K562 (cell line): ENCODE measurements at regions not wholly inside any gene's neighbourhood (a gene's known extent, or its start where the extent isn't known, plus 50 kb on each side); places are given as distances from the start of the nearest gene placed in this dataset.
A peak's percentile ranks its signal among the peaks of the same experiment; 100 is the strongest.

Source experiments
- ATAC-seq: fragments of 200-7000 bp; cut with Tn5 transposase; 3 replicates; pipeline ENCODE4 v1.9.1; 2020; ENCODE audit warnings: moderate library complexity
- BruUV-seq: library from RNA; stranded (reverse); fragments of 400-500 nt; replicated peaks from 2 replicates; lab custom pipeline; 2021; lab: Mats Ljungman, UMichigan
- CTCF ChIA-PET: fragments of 300-600 bp; formaldehyde crosslinking; extraction: SDS; loops from one replicate; lab custom pipeline; 2021; ENCODE audit warnings: low intra/inter-chr PET ratio; lab: Yijun Ruan, JAX
- POLR2A ChIA-PET: fragments of 300-600, 350-650 bp; sonication (Branson Sonifier 250); formaldehyde crosslinking; extraction: SDS; loops from one replicate; lab custom pipeline; 2021; ENCODE audit warnings: antibody characterized with exemption, inconsistent platforms; lab: Yijun Ruan, JAX
- DNase-seq, 4 experiments: peaks; one replicate each; pipeline versions ENCODE4 v3.0.0 to v3.0.0-alpha.2; 2011 to 2018; ENCODE audit warnings: low spot score in 3 of 4, mixed read lengths in 3 of 4; ENCODE audit errors: extremely low read depth in 1 of 4
- FAIRE-seq: peaks from 2 replicates; lab custom pipeline; 2011; peaks lifted over from hg19 to GRCh38; lab: Jason Lieb, UNC
- H2AFZ ChIP-seq: 2 replicates; pipeline ENCODE4 v1.6.0; 2011; ENCODE audit warnings: low read depth, low read length, control low read depth, inconsistent platforms
- H3K27ac ChIP-seq: fragments of 200-600 bp; 3 replicates; pipeline ENCODE4 v1.8.0; 2011; ENCODE audit warnings: low read depth, mild to moderate bottlenecking, control low read depth, inconsistent platforms, low read length, moderate library complexity, mixed read lengths; ENCODE audit errors: extremely low read depth
- H3K27me3 ChIP-seq, 2 experiments: fragments of 300-600 bp in 1 of 2; 2 replicates in 1 of 2; 3 replicates in 1 of 2; pipeline versions ENCODE4 v1.6.0 to v1.8.0; 2011; ENCODE audit warnings: inconsistent platforms in 2 of 2, low read length in 2 of 2, mild to moderate bottlenecking in 1 of 2, mixed read lengths in 1 of 2, moderate library complexity in 1 of 2; ENCODE audit not compliant: control insufficient read depth in 2 of 2, insufficient read depth in 2 of 2
- H3K36me3 ChIP-seq: fragments of 300-600 bp; 3 replicates; pipeline ENCODE4 v1.8.0; 2011; ENCODE audit warnings: mild to moderate bottlenecking, low read length, inconsistent platforms; ENCODE audit not compliant: control insufficient read depth, insufficient read depth
- H3K4me1 ChIP-seq, 2 experiments: fragments of 200-600 bp in 1 of 2; replicated peaks in 1 of 2; 2 replicates in 1 of 2; 3 replicates in 1 of 2; pipeline versions ENCODE4 v1.5.1 to v1.8.0; 2011; ENCODE audit warnings: inconsistent platforms in 2 of 2, low read length in 2 of 2, mild to moderate bottlenecking in 1 of 2, mixed read lengths in 1 of 2, moderate library complexity in 1 of 2; ENCODE audit not compliant: control insufficient read depth in 2 of 2, insufficient read depth in 2 of 2
- H3K4me2 ChIP-seq: 2 replicates; pipeline ENCODE4 v1.6.1; 2011; ENCODE audit warnings: low read length, control low read depth, inconsistent platforms, mixed read lengths; ENCODE audit not compliant: insufficient read depth
- H3K4me3 ChIP-seq: fragments of 200-600 bp; sonication (generic), shearing (Covaris generic); 2 replicates; pipeline ENCODE4 v1.5.1; 2016; ENCODE audit warnings: control low read depth, inconsistent platforms
- H3K79me2 ChIP-seq: fragments of 200-600 bp; 3 replicates; pipeline ENCODE4 v1.8.0; 2011; ENCODE audit warnings: low read length, inconsistent platforms; ENCODE audit not compliant: control insufficient read depth, insufficient read depth
- H3K9ac ChIP-seq, 2 experiments: 2 replicates each; pipeline versions ENCODE4 v1.6.0 to v1.6.1; 2011; ENCODE audit warnings: low read depth in 2 of 2, low read length in 2 of 2, control low read depth in 1 of 2, inconsistent platforms in 1 of 2, mild to moderate bottlenecking in 1 of 2, mixed read lengths in 1 of 2; ENCODE audit not compliant: insufficient read depth in 1 of 2
- H3K9me1 ChIP-seq: one replicate; pipeline ENCODE4 v1.6.0; 2011; ENCODE audit warnings: inconsistent platforms, mild to moderate bottlenecking, low read length, moderate library complexity; ENCODE audit not compliant: control insufficient read depth, insufficient read depth
- H3K9me3 ChIP-seq: replicated peaks from 2 replicates; pipeline ENCODE4 v1.5.1; 2011; ENCODE audit warnings: low read depth, low read length, inconsistent platforms; ENCODE audit not compliant: control insufficient read depth, insufficient read depth
- H4K20me1 ChIP-seq: replicated peaks from 2 replicates; pipeline ENCODE4 v1.6.1; 2011; ENCODE audit warnings: low read length, inconsistent platforms, mixed read lengths; ENCODE audit not compliant: control insufficient read depth, insufficient read depth
- RBM25 ChIP-seq: fragments of 200-400 bp; formaldehyde crosslinking; IDR thresholded peaks from 2 replicates; pipeline ENCODE4 v1.6.1; 2018; ENCODE audit warnings: low read length, low read depth, moderate library complexity; ENCODE audit not compliant: severe bottlenecking
- ZNF239 ChIP-seq: fragments of 250-450 bp; sonication (Bioruptor Pico); IDR thresholded peaks from 2 replicates; pipeline ENCODE4 v1.4.0; 2020; ENCODE audit warnings: mild to moderate bottlenecking
- ZNF584 ChIP-seq: fragments of 200-800 bp; sonication (Bioruptor generic); IDR thresholded peaks from 2 replicates; pipeline ENCODE4 v1.6.1; 2016; ENCODE audit warnings: low read depth, mild to moderate bottlenecking, missing genetic modification characterization, missing compliant biosample characterization
- WGBS: fragments of 100-300 bp; shearing (Covaris generic); methylation state at CpG from one replicate; pipeline ENCODE4 v1.1.6; 2016; ENCODE audit warnings: low coverage, mixed read lengths; ENCODE audit not compliant: insufficient coverage; ENCODE audit errors: missing lambda C conversion rate; 5-methylcytosine and 5-hydroxymethylcytosine counted together
- in situ Hi-C: fragments of 300-500 bp; cut with MboI; formaldehyde crosslinking; loops from 4 replicates; pipeline ENCODE4 v1.15.0; 2018; ENCODE audit warnings: inconsistent platforms, mixed read lengths
- intact Hi-C: fragments of 100-400 bp; cut with micrococcal nuclease; formaldehyde crosslinking; loops from 2 replicates; pipeline ENCODE4 v1.14.2; 2022
- TF ChIP-seq, protein P1 (sequence below): sonication (generic); formaldehyde crosslinking; IDR thresholded peaks from 2 replicates; pipeline ENCODE4 v1.9.0; 2022; ENCODE audit warnings: mild to moderate bottlenecking, missing genetic modification reagents

DNA sequence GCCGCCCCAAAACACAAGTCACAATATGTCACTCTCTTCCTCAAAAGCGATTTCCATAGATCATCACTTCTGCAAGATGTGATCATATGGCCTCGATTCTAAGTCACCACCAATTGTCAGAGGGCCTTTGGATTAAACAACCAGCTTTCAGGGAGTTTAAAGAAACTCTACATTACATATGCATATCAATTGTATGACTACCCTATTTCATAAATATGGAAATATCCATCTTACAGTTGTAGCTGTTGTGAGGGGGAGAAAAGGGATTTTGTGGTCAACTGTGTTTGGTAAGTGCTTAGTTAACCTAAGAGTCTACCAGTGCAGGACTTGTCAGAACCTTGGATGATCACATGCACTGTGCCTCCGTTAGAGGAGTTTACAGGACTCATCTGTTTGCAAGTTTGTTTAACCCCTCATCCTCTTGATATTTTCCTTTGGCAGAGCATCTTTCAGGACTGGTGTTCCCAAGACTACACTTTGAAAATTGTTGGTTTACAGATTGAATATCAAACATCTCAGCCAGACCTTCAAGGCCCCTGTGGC, 99.9 kb downstream of the CHST1 start:
- H3K36me3 ChIP-seq, result no peaks in the 10 kb centered on the region
- peaks cover 0 to 18% of the 10 kb centered on the region in 2 experiments; a peak in 2 of 5 replicates for H3K27me3 ChIP-seq
- no peak overlapping the region for H3K9ac ChIP-seq
- intact Hi-C loops, result no loop called here
- no TSS peak for BruUV-seq
- no peaks in the 10 kb centered on the region for H3K79me2 ChIP-seq
- no peak overlapping the region for H3K27ac ChIP-seq
- H3K9me3 ChIP-seq, result no peaks in the 10 kb centered on the region
- no peaks in the 10 kb centered on the region for H3K9me1 ChIP-seq
- H2AFZ ChIP-seq, result no peak overlapping the region
- ChIA-PET POLR2A (interaction anchor here (0.6 kb wide), 1 partner anchor 8 kb away, joined by 3 read pairs; no protein-coding TSS in a partner anchor), CTCF (no interaction called here)
- H3K4me3 ChIP-seq, result no peak overlapping the region
- ATAC-seq, result no peak
- H4K20me1 ChIP-seq, result peaks cover 8% of the 10 kb centered on the region; the same call in 1 of the 2 replicates
- peaks cover 0 to 3% of the 10 kb centered on the region in 2 experiments; a peak in 1 of 5 replicates for H3K4me1 ChIP-seq
- no peak for FAIRE-seq
- DNase-seq, result no peak
- TF ChIP-seq ZNF584 (CRISPR knock-in tag) (no peak), RBM25 (peak; percentile 57), ZNF239 (CRISPR knock-in tag) (peak; percentile 96)
- TF ChIP-seq, protein P1, sequence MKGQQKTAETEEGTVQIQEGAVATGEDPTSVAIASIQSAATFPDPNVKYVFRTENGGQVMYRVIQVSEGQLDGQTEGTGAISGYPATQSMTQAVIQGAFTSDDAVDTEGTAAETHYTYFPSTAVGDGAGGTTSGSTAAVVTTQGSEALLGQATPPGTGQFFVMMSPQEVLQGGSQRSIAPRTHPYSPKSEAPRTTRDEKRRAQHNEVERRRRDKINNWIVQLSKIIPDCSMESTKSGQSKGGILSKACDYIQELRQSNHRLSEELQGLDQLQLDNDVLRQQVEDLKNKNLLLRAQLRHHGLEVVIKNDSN, result no peak
- WGBS, result 0% methylated on average over 4 of the region's 4 CpGs
- in situ Hi-C loops, result no loop called here
- H3K4me2 ChIP-seq, result no peak overlapping the region
